ENCODE measurements at regions not wholly inside any gene's neighbourhood (a gene's known extent, or its start where the extent isn't known, plus 50 kb on each side); places are given as distances from the start of the nearest gene placed in this dataset.

DNA sequence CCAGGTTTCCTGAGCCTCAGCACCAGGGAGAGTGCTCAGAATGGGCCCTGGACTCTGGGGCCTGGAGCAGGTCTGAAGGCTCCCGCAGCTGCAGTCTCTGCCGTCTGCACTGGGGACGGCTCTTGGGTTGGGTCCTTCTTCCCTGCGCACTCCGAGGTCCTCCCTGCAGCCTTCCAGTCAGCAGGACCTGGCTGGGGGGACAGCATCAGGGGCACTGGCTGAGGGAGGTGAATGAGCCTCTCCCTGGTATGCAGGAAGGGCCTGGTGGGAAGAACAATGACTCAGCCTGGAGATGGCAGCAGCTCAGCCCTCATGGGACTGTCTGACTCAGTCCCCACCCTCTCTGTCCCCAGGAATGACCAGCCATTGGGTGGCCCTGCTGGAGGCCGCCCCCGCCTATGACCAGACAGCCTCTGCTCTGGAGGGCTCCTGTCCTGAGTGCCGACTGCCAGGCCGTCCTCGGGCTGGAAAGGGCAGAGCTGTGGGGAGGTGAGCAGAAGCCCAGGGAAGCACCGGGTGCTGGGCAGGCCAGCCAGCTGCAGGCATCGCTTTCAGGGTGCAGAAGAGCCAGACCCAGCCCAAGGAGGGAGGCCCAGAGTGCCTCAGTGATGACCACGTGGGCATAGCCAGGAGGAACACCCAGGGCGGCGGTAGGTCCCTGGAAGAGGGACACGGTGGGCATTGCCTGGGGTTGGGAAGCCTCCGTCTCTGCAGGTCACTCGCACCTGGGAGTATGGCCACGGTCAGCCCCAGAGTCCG lies 455.0 kb downstream of the BRD1 start:
- DNase-seq, result no peak

DNA sequence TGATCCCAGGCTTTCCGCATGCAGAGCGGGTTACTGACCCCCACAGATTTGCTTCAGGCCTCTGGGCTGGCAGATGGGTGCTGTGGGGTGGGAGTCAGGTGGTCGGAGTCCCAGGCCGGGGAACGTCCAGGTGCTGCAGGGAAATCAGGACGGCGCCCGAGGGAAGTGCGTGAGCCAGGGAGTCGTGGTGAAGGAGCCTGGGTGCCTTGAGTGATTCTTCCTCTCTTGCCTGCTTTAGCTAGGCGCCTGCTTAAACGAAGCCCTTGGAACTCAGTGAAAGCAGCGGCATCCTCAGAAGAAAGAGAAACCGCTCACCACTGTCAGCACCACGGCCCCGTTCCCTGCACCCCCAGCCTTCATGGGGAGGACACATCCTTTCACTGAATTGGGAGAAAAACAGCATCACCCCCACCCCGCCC lies 455.6 kb downstream of the BRD1 start:
- DNase-seq, result no peak

DNA sequence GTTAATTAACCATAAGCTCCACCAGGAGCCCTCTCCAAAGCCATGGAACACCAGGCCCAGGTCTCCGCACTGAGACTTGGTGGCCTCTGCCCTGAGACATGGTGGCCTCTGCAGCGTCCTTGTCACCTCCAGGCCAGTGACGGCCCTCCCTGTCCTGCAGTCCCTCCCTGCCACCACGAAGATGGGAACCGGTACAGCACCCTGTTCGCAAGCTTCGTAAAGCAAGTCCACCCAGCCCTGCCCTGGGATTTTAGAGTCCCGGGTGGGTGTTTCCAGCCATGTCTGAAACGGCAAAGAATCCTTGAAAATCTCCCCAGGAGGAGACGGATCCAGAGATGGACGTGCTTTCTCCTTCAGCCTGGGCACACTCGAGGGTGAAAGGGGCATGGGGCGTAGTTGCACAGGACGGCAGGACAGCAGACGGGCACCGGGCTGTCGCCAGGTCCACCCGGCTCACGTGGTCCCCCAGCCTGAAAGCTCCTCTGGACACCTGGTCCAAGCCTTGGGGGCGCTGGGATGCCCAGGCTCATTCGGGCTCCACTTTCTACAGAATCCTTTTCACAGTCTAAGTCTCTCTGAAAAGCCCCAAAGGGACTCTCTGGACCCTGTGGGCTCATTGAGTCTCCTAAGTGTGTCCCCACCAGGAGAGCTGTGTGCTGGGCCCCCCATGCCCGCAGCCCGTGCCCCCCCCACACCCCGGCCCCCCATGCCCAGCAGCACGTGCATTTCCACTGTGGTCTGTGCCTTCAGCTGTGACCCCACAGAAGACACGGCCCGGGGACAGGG lies 456.2 kb downstream of the BRD1 start:
- no peak for DNase-seq

DNA sequence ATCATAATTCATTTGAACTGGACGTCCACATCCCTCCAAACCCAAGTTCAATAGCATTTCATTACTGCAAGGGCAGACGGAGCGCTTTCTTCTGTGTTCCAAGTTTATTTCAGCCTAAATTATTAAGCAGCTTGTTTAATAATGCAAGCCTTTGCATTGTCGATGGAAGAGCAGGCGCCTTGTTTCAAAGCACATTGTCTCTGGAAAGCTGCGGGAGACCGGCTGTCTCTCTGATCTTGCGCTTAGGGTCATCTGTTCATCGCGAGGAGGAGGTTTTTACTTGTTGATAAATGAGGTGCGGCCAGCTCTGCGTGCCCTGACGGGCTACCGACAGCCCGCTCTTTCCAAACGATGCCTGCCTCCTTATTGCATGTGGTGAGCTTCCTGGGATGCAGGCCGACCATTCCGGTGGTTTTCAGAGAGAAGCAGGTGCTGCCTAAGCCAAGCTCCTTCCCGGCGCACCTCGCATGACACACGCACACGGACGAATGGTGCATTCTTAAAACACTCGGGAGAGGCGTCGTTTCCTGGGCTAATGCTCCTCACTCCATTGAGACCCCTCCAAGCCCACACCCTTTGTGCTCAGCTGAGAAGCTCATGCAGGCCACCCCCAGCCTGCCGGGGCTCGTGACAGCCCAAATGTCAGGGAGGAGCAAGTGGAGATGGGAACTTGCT lies 456.9 kb downstream of the BRD1 start:
- no peak for DNase-seq

DNA sequence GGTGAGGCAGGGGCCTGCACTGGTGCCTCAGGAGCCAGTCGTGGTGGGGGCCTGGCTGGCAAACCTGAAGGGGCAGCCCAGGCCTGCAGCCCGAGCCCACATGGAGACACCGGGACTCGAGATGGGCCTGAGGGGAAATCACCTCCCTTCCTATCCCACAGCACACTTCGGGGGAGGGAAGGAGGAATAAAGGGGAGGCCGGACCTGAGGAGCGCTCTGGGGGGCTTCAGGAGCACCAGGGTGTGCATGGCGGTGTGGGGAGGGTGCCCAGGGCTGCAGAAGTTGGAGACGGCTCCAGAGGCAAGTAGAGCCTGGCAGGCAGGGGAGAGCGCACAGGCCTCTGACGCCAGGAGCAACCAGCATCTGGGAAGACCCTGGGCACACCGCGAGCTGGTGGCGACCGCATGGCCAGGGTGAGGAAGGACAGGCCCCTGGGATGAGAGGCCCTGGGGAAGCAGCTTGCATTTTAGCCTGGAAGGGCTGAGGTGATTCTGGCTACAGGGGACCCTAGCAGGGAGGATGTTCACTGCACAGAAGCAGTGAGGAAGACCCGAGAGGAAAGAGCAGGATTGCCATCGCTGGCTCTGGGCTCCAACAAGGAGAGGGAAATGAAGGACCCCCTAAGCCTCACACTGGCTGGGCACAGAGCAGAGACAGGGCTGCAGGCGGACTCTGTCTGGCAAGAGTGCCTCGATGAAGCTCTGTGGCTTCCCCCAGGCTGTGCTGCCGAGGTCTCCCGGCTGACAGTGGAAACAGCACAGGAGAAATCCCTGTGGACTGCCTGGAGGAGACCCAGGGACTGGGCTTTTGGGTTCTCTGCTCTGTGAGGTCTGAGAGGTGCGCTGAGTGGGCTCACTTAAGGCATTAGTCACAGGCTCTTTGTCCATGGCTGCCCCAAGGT lies 457.7 kb downstream of the BRD1 start:
- no peak for DNase-seq

DNA sequence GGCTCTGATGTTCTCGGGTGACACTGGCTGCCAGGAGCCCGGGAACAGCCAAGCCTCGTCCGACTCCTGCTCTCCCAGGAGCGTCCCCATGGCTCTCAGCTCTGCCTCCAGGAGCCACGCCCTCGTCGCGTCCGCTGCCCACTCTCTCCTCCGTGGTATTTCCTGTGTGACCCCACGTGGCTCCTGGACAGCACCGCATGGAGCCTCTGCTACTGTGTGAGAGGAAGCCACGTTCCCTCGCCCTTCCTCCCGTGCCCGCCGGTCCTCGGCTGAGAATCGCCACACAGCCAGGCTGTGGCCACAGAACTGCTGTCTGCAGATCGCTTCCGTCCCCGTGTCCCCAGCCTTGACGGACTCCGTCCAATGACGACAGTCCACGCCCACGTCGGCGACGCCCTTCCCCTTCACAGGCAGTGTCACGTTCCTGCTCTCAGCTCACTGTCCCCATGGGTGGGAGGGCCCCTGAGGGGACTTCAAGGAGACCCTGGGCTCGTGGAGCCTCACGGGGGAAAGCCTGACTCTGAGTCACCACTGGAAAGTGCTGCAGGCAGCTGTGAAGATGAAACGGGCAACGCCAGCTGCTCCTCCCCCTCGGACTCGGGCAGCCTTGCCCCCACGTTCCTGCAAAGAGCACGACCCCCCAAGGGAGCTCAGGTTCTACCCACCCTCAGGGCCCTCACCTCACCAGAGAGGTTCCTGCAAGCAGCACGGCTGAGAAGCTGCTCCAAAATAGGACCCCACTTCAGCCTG lies 458.5 kb downstream of the BRD1 start:
- DNase-seq, result no peak

DNA sequence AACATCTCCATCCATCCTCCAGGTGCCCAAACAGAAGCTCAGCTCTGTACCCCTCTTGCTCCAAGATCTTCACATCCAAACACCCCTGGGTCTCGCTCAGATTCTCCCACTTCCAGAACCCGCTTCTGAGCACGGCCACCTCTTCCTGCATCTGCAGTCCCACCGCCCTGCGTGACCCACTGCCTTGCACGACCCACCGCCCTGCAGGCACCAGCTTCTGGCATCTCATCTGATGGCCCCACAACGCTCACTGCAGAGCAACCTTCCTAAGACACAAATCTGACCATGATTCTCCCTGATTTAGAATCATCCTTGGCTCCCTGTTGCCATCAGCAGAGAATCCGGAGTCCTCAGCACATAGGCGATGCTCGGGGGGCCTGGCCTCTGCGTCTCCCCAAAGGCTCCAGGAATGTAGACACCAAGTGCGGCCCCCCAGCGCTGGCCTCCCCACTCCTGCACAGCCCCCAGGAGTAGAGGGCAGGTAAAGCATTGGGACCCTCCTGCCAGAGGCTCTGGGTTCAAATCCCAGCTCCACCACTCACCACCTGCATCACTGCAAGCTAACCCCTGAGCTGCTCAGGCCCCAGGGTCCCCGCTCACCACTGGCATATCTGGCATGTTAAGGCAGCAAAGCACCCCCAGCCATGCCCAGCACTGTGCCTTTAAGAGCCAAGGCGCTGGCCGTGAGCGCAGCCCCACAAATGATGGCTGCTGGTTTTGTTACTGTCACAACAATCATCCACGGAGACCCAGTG lies 459.3 kb downstream of the BRD1 start:
- DNase-seq, result no peak

DNA sequence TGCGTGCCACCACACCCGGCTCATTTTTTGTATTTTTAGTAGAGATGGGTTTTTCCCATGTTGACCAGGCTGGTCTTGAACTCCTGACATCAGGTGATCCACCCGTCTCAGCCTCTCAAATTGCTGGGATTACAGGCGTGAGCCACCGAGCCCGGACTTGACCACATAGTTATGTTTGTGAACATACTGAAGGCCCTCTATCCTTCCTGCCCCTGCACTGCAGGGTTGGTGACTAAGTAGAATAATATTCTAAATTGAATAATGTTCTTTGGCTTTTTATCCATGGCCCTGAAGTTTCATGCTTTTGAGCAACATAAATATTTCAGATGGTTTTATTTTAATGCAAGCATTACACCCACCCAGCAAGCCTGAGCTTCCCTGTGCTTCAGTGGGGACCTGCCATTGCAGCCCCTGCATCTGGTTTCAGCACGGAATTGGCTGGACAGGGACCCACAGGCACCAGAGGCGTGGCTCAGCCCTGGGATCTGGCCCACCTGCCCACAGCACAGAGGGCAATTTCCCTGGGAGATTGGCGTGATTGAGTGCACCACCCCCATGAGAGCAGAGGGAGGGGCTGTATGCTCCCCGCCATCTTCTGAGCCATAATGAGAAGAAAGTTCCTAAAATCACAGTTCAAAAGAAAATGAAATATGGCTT lies 460.5 kb downstream of the BRD1 start:
- no peak for DNase-seq

DNA sequence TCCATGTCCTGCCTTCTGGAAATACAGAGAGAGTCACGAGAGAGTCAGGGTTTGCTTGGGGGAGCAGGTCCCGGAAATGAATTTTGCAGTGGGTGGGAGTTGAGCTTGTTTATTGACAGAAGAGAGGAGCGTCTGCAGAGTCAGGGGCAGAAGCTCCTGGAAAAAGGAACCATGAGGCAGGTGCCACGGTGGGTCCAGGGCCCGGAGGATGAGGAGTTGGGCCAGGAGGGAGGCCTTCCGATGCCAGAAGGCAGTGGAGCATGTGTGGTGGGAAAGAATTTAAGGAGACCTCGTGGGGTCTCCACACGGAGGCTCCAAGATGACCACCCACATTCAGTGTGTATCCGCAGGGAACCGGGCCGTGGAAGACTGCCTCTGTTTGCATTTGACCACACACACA lies 461.2 kb downstream of the BRD1 start:
- DNase-seq, result no peak

DNA sequence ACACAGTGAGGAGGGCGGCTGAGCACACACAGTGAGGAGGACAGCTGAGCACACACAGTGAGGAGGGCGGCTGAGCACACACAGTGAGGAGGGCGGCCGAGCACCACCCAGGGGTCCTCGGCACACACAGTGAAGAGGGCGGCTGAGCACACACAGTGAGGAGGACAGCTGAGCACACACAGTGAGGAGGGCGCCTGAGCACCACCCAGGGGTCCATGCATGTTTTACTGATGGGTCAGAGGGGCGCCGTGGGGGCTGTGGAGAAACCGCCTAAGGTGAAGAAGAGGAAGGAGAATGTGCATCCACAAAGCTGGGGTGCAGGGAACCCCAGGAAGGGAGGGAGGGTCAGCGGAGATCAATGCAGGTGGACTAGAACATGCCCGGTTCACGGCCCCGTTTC lies 461.8 kb downstream of the BRD1 start:
- DNase-seq, result no peak

DNA sequence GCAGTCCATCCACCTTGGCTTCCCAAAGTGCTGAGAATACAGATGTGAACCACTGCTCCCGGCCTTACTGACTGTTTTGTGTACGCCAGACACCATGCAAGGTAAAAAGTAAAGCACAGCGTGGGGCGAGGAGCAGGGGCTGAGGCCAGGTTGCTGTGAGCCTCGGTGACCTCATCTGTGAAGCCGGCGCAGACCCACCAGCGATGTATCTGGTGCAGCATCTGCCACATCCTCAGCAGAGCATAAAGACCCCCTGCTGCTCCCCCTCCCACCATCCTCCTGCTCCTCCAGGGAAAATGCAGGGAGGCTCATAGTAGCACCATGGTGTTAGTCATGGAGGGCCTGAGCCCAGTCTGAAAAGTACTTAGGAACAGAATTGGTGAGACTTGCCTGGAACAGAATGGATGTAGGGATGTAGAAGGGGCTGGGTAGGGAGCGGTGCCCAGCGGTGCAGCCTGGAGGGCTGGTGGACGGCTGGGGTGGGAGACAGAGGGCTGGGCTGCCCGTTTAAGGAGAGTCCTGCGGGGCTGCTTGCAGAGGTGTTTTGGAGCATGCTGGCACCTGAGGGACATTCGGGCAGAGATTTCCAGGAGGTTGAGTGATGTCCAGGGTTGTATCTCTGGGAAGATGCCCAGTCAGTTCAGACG lies 462.4 kb downstream of the BRD1 start:
- DNase-seq, result no peak

DNA sequence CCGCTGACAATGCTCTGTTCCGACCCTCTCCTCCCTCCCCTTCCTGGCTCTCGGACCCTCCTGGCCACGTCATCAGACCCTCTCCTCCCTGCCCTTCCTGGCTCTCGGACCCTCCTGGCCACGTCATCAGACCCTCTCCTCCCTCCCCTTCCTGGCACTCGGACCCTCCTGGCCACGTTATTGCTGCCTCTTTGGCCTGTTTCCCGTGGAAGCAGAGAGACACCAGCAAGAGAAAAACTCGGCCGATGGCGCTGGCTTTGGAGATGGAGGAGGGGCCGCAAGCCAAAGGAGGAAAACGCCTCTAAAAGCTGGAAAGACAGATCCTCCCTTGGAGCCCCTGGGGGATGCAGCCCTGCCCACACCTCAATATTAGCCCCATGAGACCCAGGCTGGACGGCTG lies 463.3 kb downstream of the BRD1 start:
- DNase-seq, result no peak

DNA sequence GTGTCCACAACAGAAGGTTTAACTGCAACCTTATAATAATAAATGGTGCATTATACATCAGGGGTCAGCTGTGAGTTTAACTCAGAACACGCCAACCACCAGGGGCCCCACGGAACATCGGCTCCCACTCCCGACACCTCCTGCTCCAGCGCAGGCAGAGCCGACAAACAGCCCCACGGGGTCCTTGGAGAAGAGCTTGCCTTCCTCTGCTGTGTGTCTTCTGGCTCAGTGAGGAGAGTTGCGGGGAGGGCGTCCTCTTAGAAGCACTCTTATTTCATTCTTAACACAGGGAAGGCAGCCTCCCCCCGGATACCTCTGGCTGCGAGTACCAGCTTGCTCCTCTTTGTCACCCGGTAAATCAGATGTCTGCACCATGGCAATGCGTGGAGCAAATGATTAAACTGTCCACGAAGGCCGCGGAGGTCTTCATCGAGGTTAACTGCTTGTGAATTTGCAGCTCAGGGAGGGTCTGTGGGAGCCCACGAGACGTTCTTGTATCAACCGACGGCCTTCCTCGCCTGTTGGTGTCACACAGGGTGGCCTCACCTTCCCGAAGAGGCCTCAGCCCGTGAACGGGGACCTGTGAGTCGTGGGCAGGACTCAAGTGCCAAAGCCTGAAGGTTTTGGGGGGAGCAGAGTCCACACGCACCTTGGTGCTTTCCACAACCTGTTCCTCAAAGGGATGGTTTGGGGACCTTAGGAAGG lies 464.0 kb downstream of the BRD1 start:
- no peak for DNase-seq

DNA sequence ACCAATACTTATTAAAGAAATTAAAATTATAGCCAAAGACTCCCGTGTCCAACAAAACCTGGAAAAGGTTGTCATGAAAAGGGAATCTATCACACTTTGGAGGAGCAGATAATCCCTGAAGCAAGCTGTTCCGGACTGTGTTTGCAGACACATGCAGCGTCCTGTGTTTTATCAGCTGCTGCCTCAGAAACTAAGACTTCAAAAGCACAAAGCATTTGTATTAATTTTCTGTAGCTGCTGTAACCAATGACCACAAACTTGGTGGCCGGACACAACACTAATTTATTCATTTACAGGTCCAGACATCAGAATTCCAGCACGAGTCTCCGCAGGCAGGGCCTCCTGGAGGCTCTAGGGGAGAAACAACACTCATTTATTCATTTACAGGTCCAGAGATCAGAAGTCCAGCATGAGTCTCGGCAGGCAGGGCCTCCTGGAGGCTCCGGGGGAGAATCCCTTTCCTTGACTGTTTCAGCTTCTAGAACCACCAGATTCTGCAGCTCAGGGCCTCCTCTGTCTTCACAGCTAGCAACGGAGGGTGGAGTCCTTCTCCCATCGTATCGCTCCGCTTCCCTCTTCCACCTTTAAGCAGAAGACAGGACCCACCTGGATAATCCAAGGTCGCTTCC lies 465.3 kb downstream of the BRD1 start:
- no peak for DNase-seq

DNA sequence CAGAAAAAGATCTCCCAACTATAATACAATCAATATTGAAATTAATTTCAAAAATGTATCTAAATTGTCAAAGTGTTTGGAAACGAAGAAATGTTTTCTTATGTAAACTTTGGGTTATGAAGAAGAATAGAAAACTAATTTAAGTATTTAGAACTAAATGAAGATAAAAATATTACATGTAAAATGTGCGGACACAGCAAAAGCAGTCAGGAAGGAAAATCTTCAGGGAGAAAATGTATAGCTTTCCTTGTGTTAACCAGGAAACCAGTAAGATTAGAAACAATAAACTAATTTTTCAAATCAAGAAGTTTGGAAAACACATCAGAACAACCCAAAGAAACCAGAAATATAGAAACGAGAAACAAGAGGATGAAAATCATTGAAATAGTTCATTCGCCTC lies 466.5 kb downstream of the BRD1 start:
- DNase-seq, result no peak

DNA sequence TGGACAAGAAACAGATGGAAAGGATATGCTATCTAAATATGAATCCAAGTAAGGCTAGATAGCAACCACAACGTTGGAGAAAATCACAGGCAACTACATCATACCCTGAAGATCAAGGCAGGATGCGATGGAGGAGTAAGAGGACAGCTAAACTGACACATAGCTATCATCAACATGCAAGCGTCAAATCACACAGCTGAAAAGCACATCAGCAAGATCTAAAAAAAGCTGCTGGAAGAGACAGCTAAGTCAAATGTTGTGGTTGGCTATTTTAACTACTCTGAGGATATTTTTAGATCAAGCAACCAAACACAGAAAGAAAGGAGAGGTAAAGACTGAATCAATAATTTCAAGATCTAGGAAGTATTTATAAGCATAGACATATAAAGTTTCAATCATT lies 466.9 kb downstream of the BRD1 start:
- no peak for DNase-seq

DNA sequence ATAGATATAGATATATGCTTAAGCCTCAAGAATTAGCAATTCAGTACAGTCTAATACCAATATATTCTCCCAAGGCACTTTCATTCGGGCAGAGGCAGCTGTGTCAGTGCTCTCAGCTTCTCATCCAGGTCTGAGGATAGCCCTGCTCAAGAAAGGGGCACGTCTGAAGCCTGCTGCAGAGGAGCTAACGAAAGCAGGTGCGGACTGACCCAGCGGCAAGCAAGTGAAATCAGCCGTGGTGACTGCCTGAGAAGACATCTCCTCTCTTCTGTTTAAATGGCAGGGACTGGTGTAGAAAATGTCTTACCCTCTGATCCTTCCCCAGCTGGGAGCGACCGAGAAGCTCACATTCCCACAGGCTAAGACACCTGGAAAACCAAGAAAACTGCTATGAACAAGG lies 468.6 kb downstream of the BRD1 start:
- DNase-seq, result no peak

DNA sequence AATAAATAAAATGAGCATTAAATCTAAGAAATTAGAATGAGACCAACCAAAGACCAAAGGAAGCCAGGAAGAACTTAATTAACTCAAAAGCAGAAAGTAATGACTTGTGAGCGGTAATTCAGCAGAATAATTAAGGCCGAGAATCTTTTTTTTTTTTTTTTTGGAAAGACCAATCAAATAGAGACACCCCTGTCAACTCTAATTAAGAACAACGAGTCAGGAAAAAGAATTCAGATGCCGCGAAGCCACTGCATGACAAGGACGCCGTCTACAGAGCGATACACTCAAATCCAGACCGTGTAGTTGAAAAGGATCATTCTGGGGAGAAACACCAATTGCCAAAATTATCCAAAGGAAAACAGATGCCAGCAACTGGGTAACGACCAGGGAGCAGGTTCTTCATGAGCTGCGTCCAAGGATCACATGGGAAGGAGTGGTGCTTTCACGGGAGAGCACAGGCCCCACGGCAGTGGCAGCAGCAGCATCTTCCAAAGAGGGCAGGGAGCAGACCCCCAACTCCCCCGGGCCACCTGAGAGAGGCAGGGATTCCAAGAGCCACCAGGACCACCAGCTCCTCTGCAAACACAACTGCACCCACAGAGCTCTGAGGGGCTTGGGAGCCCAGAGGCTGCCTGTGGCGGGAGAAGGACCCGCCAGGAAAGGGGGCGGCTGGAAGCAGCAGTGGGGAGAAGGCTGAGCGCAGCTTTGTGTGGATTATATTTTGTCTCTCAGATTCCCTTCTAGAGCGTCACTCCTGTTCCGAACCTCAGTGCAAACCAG lies 469.8 kb downstream of the BRD1 start:
- no peak for DNase-seq
